Hepatocyte (in vitro differentiated cells): ENCODE measurements at regions not wholly inside any gene's neighbourhood (a gene's known extent, or its start where the extent isn't known, plus 50 kb on each side); places are given as distances from the start of the nearest gene placed in this dataset.

Experiments used
- EZH2 ChIP-seq: fragments of 200-600 bp; sonication (generic); IDR thresholded peaks from 2 replicates; pipeline ENCODE4 v1.6.1; 2016; ENCODE audit warnings: antibody characterized with exemption, mild to moderate bottlenecking, borderline replicate concordance
- TF ChIP-seq, protein P1 (sequence below): fragments of 200-600 bp; sonication (generic); IDR thresholded peaks from 2 replicates; pipeline ENCODE4 v1.5.1; 2016; ENCODE audit warnings: antibody characterized with exemption, mild to moderate bottlenecking; ENCODE audit not compliant: poor library complexity

GRCh38 chr2:160916300-160916699, 243.9 kb upstream of the TANK start:
- TF ChIP-seq, protein P1, sequence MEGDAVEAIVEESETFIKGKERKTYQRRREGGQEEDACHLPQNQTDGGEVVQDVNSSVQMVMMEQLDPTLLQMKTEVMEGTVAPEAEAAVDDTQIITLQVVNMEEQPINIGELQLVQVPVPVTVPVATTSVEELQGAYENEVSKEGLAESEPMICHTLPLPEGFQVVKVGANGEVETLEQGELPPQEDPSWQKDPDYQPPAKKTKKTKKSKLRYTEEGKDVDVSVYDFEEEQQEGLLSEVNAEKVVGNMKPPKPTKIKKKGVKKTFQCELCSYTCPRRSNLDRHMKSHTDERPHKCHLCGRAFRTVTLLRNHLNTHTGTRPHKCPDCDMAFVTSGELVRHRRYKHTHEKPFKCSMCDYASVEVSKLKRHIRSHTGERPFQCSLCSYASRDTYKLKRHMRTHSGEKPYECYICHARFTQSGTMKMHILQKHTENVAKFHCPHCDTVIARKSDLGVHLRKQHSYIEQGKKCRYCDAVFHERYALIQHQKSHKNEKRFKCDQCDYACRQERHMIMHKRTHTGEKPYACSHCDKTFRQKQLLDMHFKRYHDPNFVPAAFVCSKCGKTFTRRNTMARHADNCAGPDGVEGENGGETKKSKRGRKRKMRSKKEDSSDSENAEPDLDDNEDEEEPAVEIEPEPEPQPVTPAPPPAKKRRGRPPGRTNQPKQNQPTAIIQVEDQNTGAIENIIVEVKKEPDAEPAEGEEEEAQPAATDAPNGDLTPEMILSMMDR = no peak
- no peak for TF ChIP-seq EZH2
